Left kidney (tissue), 1 donor: ENCODE measurements at regions not wholly inside any gene's neighbourhood (a gene's known extent, or its start where the extent isn't known, plus 50 kb on each side); places are given as distances from the start of the nearest gene placed in this dataset.
"Not testable (repeated sequence)": the region's sequence is repeated elsewhere in the genome, so short reads cannot be mapped to it uniquely, and the experiment has no call there.

Experiments
- DNase-seq: peaks from one replicate; pipeline ENCODE4 v3.0.0-alpha.2; 2013

DNA sequence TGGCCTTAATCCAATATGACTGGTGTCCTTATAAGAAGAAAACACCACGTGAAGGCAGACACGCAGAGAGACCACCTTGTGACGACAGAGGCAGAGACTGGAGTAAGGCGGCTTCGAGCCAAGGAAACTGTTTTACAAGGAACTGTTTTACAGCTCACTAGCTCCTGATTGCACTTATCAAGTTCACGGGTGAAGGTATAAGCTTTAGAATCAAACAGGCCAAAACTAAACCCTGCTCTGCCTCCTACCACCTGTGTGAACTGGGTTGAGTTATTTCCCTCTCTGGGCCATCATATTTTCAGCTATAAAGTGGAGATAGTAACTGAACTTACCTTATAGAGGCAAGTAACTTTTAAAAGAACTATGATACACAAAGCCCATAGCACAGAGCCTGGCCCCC is 166.9 kb upstream of the NFIA start:
- DNase-seq: no peak

DNA sequence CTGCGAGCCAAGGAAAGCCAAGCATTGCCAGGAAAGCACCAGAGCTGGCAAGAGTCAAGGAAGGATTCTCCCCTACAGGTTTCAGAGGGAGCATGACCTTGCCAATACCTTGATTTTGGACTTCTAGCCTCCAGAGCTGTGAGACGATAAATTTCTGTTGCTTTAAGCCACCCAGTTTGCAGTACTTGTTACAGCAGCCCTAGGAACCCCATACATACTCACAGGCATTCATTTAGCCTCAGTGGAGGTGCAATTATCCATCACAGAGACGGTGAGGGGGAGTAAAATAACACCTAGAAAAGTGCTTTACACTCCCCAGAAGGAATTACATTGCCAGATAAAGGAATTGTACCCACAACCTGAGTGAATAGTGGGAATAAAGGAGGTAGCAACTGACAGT is 167.4 kb upstream of the NFIA start:
- DNase-seq: no peak

DNA sequence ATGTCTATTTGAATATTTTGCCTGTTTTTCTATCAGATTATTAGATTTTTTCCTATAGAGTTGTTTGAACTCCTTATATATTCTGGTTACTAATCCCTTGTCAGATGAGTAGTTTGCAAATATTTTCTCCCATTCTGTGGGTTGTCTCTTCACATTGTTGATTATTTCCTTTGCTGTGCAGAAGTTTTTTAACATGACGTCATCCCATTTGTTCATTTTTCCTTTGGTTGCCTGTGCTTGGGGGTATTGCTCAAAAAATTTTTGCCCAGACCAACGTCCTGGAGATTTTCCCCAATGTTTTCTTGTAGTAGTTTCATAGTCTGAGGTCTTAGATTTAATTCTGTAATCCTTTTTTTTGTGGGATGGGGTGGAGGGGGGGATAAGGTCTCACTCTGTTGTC is 168.7 kb upstream of the NFIA start:
- DNase-seq: not testable (repeated sequence)

DNA sequence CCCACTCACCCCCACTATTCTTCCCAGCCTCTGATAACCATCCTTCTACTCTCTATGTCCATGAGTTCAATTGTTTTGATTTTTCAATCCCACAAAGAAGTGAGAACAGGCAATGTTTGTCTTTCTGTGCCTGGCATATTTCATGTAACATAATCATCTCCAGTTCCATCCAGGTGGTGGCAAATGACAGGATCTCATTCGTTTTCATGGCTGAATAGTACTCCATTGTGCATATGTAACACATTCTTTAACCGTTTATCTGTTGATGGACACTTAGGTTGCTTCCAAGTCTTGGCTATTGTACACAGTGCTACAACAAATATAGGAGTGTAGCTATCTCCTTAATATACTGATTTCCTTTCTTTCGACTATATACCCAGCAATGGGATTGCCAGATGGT is 169.3 kb upstream of the NFIA start:
- no peak for DNase-seq

DNA sequence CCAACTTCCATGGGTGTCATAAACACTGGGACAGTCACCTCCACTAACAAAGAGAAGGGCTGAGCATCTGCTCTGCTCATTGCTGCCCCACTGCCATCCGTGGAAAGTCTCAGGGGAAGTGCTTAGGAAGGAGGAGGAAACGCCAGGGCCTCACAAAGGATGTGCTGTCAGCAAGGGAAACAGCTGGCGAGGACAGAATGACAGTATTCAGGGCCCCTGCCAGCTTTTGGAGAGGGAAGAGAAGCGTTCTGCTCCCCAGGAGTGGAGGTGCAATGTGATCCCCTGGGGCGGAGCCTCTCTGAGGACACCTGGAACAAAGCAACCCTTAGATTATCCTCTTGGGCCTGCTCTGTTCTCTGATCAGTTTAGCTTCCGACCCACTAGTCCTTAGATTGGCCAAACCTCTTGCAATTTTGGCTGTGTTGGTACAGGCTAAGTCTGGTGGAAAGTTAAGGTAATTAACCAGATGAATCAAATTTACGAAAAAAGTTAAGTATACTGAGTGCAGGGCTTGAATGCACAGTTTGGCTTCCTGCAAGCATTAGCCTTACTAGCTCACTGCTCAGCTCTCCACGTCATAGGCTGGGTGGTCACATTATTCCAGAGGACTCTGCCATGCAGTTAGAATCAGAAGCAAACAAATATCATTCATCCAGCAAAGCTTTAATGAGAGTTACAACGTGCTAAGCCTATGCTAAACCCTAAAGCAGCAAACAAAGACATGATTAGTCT is 170.2 kb upstream of the NFIA start:
- DNase-seq: no peak

DNA sequence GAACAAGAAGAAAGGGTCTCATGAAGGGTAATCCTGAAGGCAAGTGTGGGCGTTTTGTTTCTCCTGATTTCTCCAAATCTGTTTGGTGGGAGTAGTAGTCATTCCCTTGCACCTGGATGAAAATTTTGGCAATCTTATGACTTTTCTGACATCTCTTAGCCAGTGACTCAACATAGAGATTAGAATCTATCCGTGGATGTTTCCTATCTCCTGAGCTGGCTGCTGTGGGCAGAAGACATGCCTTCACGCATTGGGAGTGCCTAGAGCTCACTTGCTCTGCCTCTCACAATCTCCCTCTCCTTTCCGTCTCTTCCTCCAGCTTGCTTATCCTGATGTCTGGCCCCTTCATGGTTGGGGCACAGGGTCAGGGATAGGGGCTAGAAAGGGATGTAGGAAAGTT is 174.2 kb upstream of the NFIA start:
- no peak for DNase-seq

DNA sequence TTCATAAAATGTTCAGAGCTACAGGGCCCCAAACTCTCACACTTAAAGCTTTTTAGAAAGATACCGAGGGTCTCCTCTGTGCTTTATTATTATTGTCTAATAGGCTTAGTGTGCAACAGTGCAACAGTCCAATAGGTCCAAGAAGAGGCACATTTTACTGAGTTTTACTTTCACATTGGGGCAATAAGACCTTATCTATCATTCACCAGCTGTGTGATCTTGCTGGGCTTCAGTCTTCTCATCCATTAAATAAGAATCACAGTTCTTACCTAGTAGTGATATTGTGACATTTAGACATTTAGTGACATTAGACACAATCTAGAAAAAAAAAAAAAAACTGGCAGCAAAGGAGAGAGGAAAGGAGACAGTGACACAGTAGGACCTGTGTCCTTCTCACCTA is 175.8 kb upstream of the NFIA start:
- DNase-seq: no peak

DNA sequence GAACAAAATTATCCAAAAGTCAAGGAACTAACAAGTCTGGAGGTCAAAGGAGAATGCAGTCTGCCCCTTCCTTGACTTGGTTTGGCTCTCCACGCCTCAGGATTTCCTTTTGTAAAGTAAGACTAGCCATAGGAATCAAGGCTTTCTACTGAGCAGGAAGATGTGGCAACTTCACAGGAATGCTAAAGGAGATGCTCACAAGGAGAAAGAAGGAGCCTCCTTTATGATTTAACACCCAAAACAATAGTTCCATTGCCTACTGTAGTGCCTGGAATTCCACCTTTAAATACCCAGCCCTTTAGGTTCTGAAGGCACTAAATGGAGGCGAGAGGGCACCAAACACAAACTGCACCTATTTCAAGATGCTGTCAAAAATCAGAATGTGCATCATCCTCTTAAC is 176.3 kb upstream of the NFIA start:
- DNase-seq: no peak

DNA sequence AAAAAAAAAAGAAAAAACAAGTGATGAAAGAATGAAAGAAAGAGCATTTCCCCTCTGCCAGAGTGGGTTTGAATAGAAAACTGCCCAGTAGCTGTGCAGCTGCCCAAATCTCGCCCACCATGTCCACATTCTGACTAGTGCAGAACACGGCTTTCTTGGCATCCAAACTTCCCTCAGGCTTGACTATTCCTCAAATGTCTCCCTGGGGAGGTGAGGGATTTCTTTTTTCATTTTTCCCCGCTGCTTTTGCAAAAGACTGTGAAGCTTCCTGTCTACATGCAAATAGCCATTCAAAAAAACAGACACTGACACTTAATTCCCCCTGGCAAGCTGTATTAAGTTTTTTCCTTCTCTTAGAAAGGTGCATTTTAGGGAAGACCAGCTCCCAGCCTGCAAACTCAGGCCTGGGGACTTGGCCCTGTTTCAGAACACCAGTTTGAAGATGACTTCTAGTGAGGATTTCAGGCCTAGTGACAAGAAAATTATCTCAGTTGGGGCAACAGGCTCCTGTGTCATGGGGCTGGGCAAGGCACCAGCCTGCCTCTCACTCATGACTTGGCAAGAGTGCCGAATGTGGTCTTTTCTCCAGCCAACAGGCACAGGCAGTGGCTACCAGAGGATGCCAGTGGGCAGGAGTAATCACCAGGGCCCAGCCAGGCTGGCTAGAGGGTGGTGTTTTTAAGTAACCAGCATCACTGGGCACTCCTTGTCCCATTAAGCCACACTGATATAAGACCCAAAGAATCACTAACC is 178.1 kb upstream of the NFIA start:
- DNase-seq: no peak

DNA sequence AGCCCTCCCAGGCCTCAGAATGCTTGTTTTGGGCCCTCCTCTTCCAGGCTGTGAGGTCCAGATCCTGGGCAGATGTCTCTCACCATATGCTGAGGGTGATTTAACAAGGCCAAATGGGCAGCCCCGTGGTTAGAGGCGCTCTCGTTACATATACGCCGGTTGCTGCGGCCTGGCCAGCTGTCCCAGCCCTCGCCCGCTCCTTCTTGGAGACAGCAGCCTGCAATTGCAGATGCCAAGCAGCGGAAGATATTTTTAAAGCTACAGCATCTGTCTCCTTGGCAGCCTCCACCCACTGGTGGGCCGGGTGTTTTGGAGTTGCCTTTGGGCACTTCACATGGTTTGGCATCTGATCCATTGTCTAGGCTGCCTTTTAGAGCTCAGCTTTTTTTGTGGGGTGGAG is 178.8 kb upstream of the NFIA start:
- DNase-seq: no peak

DNA sequence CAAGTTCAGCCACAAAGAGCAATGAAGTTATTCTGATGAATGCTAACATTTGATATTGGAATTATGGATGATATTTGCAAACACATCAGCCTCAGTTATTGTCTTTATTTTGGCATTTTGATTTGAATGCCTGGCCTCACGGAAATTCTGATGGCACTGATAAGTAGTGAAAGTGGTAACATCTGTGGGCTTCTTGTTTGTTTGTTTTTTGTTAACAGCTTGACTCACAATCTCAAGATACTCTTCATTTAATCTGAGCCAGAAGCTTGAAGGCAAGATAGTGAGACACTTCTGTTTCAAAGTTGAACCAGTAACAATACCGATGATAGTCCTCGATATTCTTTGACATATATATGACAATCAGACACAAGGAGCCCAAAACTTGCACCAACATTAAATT is 182.9 kb upstream of the NFIA start:
- no peak for DNase-seq

DNA sequence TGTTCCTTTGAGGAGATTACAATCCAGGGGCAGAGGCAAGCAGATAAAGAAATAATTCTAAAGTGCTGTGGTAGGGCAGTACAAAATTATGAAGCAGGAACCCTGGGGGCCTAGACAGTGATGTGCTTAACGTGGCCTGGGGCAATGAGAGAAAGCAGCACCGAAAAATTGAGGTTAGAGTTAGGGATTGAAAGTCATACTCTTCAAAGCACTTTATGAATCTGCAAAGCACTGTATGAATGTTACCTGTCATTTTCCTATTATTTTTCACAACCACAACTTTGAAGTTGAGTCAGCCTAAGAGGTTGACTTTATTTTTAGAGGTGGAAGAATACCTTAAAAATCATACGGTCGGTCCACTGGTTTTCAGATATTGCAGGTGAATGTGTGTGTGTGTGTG is 183.4 kb upstream of the NFIA start:
- DNase-seq: no peak

DNA sequence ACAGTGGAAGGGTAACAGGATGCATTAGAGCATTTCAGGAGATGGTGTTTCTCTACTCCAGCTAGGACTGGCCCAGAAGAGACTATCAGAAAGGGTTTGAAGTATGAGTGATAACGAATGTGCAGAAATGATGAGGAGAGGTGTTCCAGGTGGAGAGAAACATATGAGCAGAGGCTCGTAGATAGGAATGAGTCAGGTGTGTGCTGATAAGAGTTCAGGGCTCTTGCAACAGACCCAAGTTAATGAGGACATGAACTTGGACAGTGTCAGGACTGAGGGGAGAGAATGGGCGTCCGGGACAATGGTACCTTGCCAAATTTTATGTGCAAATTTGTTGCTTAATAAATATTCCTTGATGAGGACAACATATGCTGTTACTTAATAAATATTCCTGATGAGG is 183.9 kb upstream of the NFIA start:
- no peak for DNase-seq

DNA sequence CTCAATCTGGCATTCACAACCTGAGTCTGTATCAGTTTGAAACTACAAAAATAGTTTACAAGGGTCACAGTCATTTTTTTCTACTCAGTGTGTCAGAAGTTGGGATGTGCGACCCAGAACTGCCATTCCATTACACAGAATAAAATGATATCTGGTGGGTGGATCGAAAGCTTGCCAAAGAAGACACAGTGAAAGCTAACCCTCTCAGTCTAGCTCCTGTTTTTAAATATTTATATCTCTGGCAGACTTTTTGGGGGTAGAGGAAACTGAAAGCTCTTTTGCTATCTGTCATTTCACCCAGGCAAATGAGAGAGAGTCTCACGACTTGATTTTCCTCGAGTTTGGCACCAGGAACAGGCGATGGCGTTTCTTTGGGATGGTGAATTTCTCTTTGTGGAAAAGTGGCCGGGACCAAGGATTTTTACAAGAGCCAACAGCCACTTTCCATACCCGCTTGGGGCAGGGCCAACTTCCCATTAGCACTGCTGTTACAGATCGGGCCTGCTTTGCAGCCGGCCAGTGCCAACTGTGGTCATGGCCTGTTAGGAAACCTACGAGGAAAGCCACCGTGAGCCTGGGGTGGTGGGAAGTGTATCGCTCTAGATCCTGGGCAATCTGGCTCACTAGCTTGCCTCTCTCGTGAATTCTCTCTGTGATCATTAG is 185.5 kb upstream of the NFIA start:
- DNase-seq: no peak

DNA sequence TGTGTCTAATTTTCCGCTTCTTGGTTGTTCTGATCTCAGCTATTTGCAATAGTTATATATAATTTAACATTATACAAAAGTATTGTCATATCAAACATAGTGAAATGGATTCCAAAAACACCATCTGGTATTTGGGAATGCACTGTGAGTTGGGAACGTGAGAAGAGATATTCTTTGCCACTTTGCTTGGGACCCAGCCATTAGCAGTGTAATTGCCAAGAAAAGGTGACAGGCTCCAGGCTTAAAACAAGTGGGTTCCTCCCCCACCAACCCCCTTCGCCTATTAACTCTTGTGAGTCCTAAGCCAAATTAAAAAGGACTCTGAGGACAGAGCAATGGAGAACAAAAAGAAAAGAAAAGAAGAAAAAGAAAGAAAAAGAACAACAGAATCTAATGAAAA is 186.7 kb upstream of the NFIA start:
- no peak for DNase-seq

DNA sequence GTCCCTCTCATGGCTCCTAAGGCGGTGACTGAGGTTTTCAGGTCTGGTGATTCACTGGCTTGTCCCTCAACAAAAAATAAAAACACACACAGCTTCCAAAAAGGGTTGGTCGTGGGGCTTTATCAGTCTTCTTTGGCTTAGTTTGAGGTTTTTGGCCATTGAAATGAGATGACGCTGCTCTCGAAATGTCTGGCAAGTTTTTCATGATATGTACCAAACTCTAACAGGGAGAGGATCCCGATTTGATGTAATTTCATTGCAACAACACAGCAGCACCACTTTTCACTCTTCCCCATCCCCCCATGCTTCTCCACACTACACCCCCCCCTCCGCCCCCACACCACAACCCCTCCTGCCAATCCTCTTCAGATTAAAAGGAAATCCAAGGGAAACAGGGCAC is 187.1 kb upstream of the NFIA start:
- no peak for DNase-seq

DNA sequence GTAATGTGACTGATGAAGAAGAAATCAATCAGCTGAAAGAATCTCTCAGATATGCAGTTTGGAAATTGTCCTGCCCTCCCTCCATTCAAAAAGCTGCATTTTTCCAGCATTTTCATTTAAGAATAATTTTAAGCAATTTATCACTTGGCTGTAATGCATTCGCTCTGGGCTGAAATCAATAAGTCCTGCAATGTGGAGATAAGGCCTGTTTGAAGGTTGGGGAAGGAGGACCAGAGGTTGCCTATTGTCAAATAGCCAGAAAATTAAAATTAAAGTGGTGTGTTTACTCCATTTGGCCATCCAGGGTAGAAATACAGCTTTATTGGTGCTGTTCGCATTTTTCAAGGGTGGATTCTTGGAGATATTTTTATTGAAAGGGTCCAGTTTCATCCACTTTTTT is 187.6 kb upstream of the NFIA start:
- DNase-seq: no peak

DNA sequence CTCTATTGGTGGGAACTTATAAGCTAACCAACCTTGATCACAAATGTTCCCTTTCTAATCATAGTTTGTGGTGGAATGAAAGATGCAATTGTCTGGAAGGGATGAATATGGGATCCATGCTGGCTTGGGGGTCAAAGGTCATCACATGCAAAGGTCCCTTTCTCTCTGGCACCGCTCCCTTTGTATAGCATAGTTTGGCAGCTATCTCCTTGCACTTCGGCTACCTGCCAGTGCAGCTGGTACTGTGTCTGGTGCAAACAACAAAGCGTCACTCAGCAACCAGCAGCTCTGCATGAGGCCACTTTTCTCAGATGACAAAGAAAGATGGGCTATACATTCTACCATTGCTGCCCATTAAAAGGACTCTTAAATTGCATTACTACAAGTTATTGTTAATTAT is 188.2 kb upstream of the NFIA start:
- DNase-seq: no peak

DNA sequence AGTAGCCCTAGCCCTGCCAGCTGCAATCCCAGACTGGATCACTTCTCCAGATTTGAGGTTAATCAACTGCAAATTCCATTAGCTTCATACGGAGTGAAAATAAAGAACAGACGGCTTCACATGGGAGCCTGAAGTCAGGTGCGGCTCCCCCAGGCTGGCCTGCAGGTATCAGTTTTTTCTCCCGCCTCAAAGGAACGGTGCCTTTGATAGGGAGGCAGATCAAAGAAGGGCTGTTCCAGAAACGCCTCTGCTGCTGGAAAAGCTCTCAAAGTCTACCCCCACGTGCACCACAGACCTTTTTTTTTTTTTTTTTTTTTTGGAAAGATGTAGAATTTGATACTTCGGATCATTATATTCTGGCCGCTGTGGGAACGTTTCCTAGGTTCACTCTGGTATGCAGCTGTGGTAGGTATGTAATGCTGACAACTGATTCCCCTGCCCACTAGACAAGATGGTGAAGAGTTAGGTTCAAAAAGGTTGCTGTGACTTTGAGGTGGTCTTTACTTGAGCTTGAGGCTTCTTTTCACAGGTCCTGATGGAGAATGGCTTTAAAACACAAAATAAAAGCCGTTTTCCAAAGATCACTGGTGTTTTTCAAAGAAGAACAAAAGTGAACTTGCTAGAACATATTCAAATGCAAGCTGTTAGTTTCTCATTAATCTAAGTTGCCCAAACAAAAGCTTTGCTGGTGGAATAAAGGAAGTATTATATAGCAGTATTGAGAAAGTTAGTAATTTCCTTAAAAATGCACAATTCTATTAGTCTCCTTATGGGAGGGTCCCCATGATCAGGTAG is 189.0 kb upstream of the NFIA start:
- no peak for DNase-seq

DNA sequence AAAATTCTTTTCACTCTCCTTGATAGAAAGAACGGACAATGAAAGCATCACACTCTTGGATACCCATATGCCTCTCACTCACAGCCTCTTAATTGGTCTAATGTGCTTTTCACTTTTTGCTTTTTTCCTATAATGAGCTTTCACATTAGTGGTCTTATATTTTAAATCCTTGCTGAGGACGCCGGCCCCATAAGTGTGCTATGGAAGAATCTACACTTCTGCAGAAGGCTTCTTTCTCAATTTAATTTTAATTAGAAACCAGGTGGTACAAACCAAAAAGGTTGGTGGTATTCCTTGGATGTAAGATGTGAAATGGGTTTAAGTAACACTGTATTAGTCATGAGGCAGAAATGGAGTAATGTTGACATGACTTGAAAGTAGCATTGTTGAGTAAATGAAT is 190.6 kb upstream of the NFIA start:
- no peak for DNase-seq

DNA sequence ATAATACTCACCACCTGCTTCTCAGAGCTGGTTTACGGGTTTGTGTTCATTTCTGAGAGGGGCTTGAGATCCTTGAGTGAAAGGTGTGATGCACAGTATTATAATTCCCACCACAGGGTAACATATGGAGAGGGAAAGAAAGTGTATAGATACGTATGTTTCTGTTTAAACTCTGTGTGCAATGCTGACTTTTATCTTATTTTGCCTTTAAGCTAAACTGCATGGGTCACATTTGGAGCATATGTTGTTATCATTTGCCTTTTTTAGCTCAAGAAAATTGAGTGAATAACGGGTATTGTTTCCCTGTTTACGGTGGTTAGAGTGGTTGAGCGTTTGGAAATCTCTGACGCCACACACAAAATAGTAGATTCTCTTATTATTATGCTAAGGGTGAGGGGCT is 191.1 kb upstream of the NFIA start:
- no peak for DNase-seq

DNA sequence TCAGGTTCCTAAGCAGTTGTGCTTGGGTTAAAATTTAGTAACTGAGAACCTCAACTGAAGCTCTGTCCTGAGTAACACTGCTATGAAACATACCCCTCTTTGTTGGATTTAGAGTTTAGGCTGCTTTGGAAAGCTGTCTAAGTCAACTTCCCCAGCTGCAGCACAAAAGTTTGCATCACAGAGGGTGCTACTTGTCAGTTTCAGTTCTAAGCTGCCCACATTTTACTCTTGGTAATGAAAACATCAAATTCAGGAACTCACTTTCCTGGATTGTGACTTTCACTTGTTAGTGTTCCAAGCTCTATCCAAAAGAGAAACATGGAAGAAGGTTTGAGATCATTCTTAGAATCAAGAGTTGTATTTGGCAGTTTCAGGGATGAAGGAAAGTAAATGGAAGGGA is 191.7 kb upstream of the NFIA start:
- DNase-seq: no peak

DNA sequence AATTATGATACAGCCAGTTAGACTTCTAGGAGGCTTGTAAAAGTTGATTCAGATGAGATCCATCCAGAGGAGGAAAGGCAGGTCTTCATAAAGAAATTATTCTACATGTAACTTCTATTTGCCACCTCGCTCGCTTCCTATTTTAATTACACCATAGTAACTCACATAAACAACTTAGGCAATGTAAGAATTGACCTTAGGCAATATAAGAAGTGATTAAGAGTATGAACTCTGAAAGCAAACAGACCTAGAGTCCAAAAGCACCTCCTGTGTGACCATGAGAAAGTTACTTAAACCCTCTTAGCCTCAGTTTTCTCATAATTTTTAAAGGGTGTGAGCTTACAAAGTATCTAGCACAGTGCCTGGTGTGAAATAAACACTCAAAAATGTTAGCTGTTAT is 192.7 kb upstream of the NFIA start:
- no peak for DNase-seq
